Stimulated activated naive CD8-positive, alpha-beta T cell treated with anti-CD3 and anti-CD28 coated beads, Interleukin-15, amount 100 ng/mL, for 72 hours (primary cell): ENCODE measurements at regions not wholly inside any gene's neighbourhood (a gene's known extent, or its start where the extent isn't known, plus 50 kb on each side); places are given as distances from the start of the nearest gene placed in this dataset.

Source experiments
- ATAC-seq: fragments of 150-1000 bp; cut with Tn5 transposase; 2 replicates; pipeline ENCODE4 v1.10.0; 2021; ENCODE audit warnings: mild to moderate bottlenecking, moderate library complexity
- DNase-seq, 2 donors: peaks; one replicate each; pipeline ENCODE4 v3.0.0; 2021 to 2022
- H3K27ac Mint-ChIP-seq, 2 donors: one replicate each; pipeline ENCODE4 v1.8.0; 2022; ENCODE audit warnings: mild to moderate bottlenecking in 2 of 2, mixed read lengths in 2 of 2, moderate library complexity in 2 of 2
- H3K27me3 Mint-ChIP-seq: one replicate; pipeline ENCODE4 v1.8.0; 2022; ENCODE audit warnings: mixed read lengths
- H3K4me1 Mint-ChIP-seq: one replicate; pipeline ENCODE4 v1.8.0; 2022; ENCODE audit warnings: mild to moderate bottlenecking, mixed read lengths
- H3K4me3 Mint-ChIP-seq, 2 donors: one replicate each; pipeline ENCODE4 v1.8.0; 2022; ENCODE audit warnings: mild to moderate bottlenecking in 2 of 2, mixed read lengths in 2 of 2, moderate library complexity in 1 of 2
- H3K9me3 Mint-ChIP-seq, 2 donors: one replicate each; pipeline ENCODE4 v1.8.0; 2022; ENCODE audit warnings: mixed read lengths in 2 of 2

GRCh38 chr5:68161156-68161555 is 54.4 kb upstream of the PIK3R1 start:
- H3K4me3 Mint-ChIP-seq, result no peak overlapping the region

GRCh38 chr5:68159224-68159951 is 56.2 kb upstream of the PIK3R1 start:
- no peaks in the 10 kb centered on the region for H3K9me3 Mint-ChIP-seq
- no peaks in the 10 kb centered on the region for H3K27me3 Mint-ChIP-seq
- no peaks in the 10 kb centered on the region for H3K4me1 Mint-ChIP-seq
- H3K27ac Mint-ChIP-seq, result no peak overlapping the region
- no peak overlapping the region for H3K4me3 Mint-ChIP-seq
- no peak for ATAC-seq
- DNase-seq, result no peak

More at GRCh38 chr5:68161156-68161555, 54.4 kb upstream of the PIK3R1 start:
- no peak overlapping the region for H3K27ac Mint-ChIP-seq
- no peak for ATAC-seq
- no peaks in the 10 kb centered on the region for H3K9me3 Mint-ChIP-seq
- H3K4me1 Mint-ChIP-seq, result no peaks in the 10 kb centered on the region
- no peaks in the 10 kb centered on the region for H3K27me3 Mint-ChIP-seq
- DNase-seq, result no peak

- ATAC-seq, result no peak
- no peak for DNase-seq
- H3K27me3 Mint-ChIP-seq, result no peaks in the 10 kb centered on the region
Observed at GRCh38 chr5:68155940-68156339, 59.6 kb upstream of the PIK3R1 start.

GRCh38 chr5:68154119-68154857 is 61.3 kb upstream of the PIK3R1 start:
- no peak overlapping the region for H3K4me3 Mint-ChIP-seq
- H3K27ac Mint-ChIP-seq, result no peak overlapping the region
- H3K27me3 Mint-ChIP-seq, result no peaks in the 10 kb centered on the region
- H3K4me1 Mint-ChIP-seq, result no peaks in the 10 kb centered on the region
- DNase-seq, result no peak
- no peak for ATAC-seq
- no peaks in the 10 kb centered on the region for H3K9me3 Mint-ChIP-seq

More at GRCh38 chr5:68155940-68156339, 59.6 kb upstream of the PIK3R1 start:
- H3K27ac Mint-ChIP-seq, result no peak overlapping the region
- H3K9me3 Mint-ChIP-seq, result no peaks in the 10 kb centered on the region
- no peaks in the 10 kb centered on the region for H3K4me1 Mint-ChIP-seq
- H3K4me3 Mint-ChIP-seq, result no peak overlapping the region

- no peak for ATAC-seq
- no peak for DNase-seq
- no peak overlapping the region for H3K27ac Mint-ChIP-seq
- no peaks in the 10 kb centered on the region for H3K27me3 Mint-ChIP-seq
- peaks cover 11% of the 10 kb centered on the region for H3K4me1 Mint-ChIP-seq
- no peaks in the 10 kb centered on the region for H3K9me3 Mint-ChIP-seq
- no peak overlapping the region for H3K4me3 Mint-ChIP-seq
Observed at GRCh38 chr5:68151812-68152211, 63.7 kb upstream of the PIK3R1 start.

- ATAC-seq, result no peak
- no peak for DNase-seq
- no peaks in the 10 kb centered on the region for H3K27me3 Mint-ChIP-seq
- peaks cover 11% of the 10 kb centered on the region for H3K4me1 Mint-ChIP-seq
- H3K4me3 Mint-ChIP-seq, result no peak overlapping the region
- peaks cover 0 to 3% of the 10 kb centered on the region in 2 donors for H3K9me3 Mint-ChIP-seq
- no peak overlapping the region for H3K27ac Mint-ChIP-seq
Observed at GRCh38 chr5:68149189-68149588, 66.4 kb upstream of the PIK3R1 start.

- Mint-ChIP-seq H3K4me3 (peak overlapping the region in 1 of 2 donors; percentile 34), H3K4me1 (peaks cover 11% of the 10 kb centered on the region), H3K9me3 (peaks cover 0 to 7% of the 10 kb centered on the region in 2 donors), H3K27me3 (no peaks in the 10 kb centered on the region), H3K27ac (no peak overlapping the region)
- DNase-seq (no peak), ATAC-seq (peak; percentile 50)
Observed at GRCh38 chr5:68148096-68148495, 67.5 kb upstream of the PIK3R1 start.

- peaks cover 11% of the 10 kb centered on the region for H3K4me1 Mint-ChIP-seq
- DNase-seq (no peak), ATAC-seq (peak; percentile 57)
- H3K27me3 Mint-ChIP-seq, result no peaks in the 10 kb centered on the region
- H3K27ac Mint-ChIP-seq, result peak overlapping the region in 1 of 2 donors; percentile 11
- H3K9me3 Mint-ChIP-seq, result peaks cover 0 to 7% of the 10 kb centered on the region in 2 donors
- H3K4me3 Mint-ChIP-seq, result no peak overlapping the region
Observed at GRCh38 chr5:68147659-68148058, 67.9 kb upstream of the PIK3R1 start.

GRCh38 chr5:68141494-68141893 is 74.1 kb upstream of the PIK3R1 start:
- Mint-ChIP-seq H3K27me3 (no peaks in the 10 kb centered on the region), H3K9me3 (peaks cover 0 to 7% of the 10 kb centered on the region in 2 donors), H3K4me1 (peaks cover 12% of the 10 kb centered on the region), H3K27ac (no peak overlapping the region), H3K4me3 (no peak overlapping the region)
- DNase-seq, result peak in 1 of 2 donors; percentile 3
- ATAC-seq, result peak; percentile 77

GRCh38 chr5:68140763-68141162 is 74.8 kb upstream of the PIK3R1 start:
- ATAC-seq (no peak), DNase-seq (no peak)
- peaks cover 0 to 7% of the 10 kb centered on the region in 2 donors for H3K9me3 Mint-ChIP-seq
- H3K4me1 Mint-ChIP-seq, result peaks cover 12% of the 10 kb centered on the region
- H3K4me3 Mint-ChIP-seq, result no peak overlapping the region
- peaks cover under 1% of the 10 kb centered on the region for H3K27me3 Mint-ChIP-seq
- peak overlapping the region in 1 of 2 donors; percentile 42 for H3K27ac Mint-ChIP-seq

- H3K27me3 Mint-ChIP-seq, result peaks cover 10% of the 10 kb centered on the region
- no peak for DNase-seq
- H3K4me3 Mint-ChIP-seq, result no peak overlapping the region
- peaks cover 12% of the 10 kb centered on the region for H3K4me1 Mint-ChIP-seq
- H3K9me3 Mint-ChIP-seq, result peaks cover 0 to 7% of the 10 kb centered on the region in 2 donors
- ATAC-seq, result no peak
- no peak overlapping the region for H3K27ac Mint-ChIP-seq
Observed at GRCh38 chr5:68139611-68140441, 75.7 kb upstream of the PIK3R1 start.

GRCh38 chr5:68137511-68138140 is 77.9 kb upstream of the PIK3R1 start:
- H3K4me3 Mint-ChIP-seq, result no peak overlapping the region
- DNase-seq (no peak), ATAC-seq (no peak)
- H3K27me3 Mint-ChIP-seq, result peaks cover 12% of the 10 kb centered on the region
- no peaks in the 10 kb centered on the region for H3K9me3 Mint-ChIP-seq
- H3K27ac Mint-ChIP-seq, result no peak overlapping the region
- H3K4me1 Mint-ChIP-seq, result peaks cover 12% of the 10 kb centered on the region

- H3K27me3 Mint-ChIP-seq, result peaks cover 12% of the 10 kb centered on the region
- ATAC-seq, result no peak
- H3K27ac Mint-ChIP-seq, result no peak overlapping the region
- no peak for DNase-seq
- H3K4me3 Mint-ChIP-seq, result no peak overlapping the region
- H3K9me3 Mint-ChIP-seq, result no peaks in the 10 kb centered on the region
- H3K4me1 Mint-ChIP-seq, result no peaks in the 10 kb centered on the region
Observed at GRCh38 chr5:68134669-68135313, 80.8 kb upstream of the PIK3R1 start.

- H3K4me1 Mint-ChIP-seq, result no peaks in the 10 kb centered on the region
- peaks cover 12% of the 10 kb centered on the region for H3K27me3 Mint-ChIP-seq
- ATAC-seq (no peak), DNase-seq (no peak)
- no peak overlapping the region for H3K4me3 Mint-ChIP-seq
- no peaks in the 10 kb centered on the region for H3K9me3 Mint-ChIP-seq
- H3K27ac Mint-ChIP-seq, result no peak overlapping the region
Observed at GRCh38 chr5:68134033-68134668, 81.4 kb upstream of the PIK3R1 start.
